ENCODE measurements at regions not wholly inside any gene's neighbourhood (a gene's known extent, or its start where the extent isn't known, plus 50 kb on each side); places are given as distances from the start of the nearest gene placed in this dataset.

- TF ChIP-seq, protein P1, sequence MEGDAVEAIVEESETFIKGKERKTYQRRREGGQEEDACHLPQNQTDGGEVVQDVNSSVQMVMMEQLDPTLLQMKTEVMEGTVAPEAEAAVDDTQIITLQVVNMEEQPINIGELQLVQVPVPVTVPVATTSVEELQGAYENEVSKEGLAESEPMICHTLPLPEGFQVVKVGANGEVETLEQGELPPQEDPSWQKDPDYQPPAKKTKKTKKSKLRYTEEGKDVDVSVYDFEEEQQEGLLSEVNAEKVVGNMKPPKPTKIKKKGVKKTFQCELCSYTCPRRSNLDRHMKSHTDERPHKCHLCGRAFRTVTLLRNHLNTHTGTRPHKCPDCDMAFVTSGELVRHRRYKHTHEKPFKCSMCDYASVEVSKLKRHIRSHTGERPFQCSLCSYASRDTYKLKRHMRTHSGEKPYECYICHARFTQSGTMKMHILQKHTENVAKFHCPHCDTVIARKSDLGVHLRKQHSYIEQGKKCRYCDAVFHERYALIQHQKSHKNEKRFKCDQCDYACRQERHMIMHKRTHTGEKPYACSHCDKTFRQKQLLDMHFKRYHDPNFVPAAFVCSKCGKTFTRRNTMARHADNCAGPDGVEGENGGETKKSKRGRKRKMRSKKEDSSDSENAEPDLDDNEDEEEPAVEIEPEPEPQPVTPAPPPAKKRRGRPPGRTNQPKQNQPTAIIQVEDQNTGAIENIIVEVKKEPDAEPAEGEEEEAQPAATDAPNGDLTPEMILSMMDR (IDR thresholded peaks at IDR 0.05) = no peak
- TF ChIP-seq POLR2A (IDR thresholded peaks at IDR 0.05; ENCODE audit: low read depth) = no peak
- TF ChIP-seq EP300 (IDR thresholded peaks at IDR 0.05) = no peak
- no peak for TF ChIP-seq POLR2AphosphoS5 (IDR thresholded peaks at IDR 0.05)
Measured at GRCh38 chrX:115929480-115929879, 241.1 kb upstream of the AGTR2 start.
